ENCODE measurements at regions not wholly inside any gene's neighbourhood (a gene's known extent, or its start where the extent isn't known, plus 50 kb on each side); places are given as distances from the start of the nearest gene placed in this dataset.

DNA sequence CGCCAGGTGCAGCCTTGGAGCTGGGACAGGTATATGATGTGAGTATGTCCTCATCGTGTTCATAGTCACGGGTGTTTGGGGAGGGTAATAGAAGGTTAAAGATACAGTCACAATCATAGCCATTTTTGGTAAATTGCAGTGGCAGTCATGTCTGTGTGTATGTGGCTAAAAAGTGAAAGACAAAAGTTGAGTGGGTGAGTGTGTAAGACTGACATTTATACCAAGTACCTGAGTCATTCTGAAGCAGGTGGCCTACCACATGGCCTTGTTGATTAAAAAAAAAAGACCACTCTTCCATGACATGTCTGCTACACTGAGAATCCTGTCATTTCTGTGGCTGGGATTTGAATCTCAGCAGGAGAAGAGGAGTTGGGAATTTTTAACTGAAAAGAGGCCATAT lies 181.9 kb downstream of the SCP2D1 start:
- H4K20me1 ChIP-seq (ENCODE audit: control insufficient read depth, extremely low read depth, insufficient read depth, low read length), result no peaks in the 10 kb centered on the region
- no peak for FAIRE-seq
- no peaks in the 10 kb centered on the region for H3K9me3 ChIP-seq (ENCODE audit: control insufficient read depth, low read depth, low read length)

DNA sequence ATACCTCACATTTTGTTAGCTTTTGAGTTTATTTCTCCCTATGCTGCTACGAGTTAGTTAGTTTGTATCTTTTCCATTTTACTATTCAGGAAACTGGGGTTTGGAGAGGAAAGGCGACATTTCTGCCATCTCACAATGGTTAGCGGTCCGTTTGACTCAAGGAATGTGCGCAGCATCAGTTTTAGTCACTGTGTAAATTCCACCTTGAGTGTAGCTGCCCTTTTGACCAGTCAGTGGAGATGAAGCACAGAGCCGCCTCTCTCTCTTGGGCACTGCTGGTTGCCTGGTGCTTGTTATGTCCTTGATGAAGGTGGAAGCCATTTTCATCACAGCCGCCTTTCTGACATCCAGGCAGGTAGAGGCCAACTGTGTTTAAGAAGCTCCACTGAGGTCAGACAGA lies 185.5 kb downstream of the SCP2D1 start:
- Histone ChIP-seq H3K79me2 (ENCODE audit: control insufficient read depth, insufficient read depth, low read length) (no peaks in the 10 kb centered on the region), H3K4me1 (ENCODE audit: control insufficient read depth, extremely low read depth, insufficient read depth, low read length) (no peaks in the 10 kb centered on the region), H3K36me3 (ENCODE audit: control insufficient read depth in 2 of 2, extremely low read depth in 1 of 2, insufficient read depth in 2 of 2, low read length in 2 of 2) (no peaks in the 10 kb centered on the region), H3K4me2 (ENCODE audit: control insufficient read depth, extremely low read depth, insufficient read depth, low read depth, low read length) (no peak overlapping the region), H3K27me3 (ENCODE audit: control insufficient read depth, extremely low read depth, insufficient read depth, low read length) (no peaks in the 10 kb centered on the region), H3K9ac (ENCODE audit: control insufficient read depth, extremely low read depth, insufficient read depth, low read length) (no peak overlapping the region), H2AFZ (ENCODE audit: control insufficient read depth, low read length) (no peak overlapping the region), H3K27ac (ENCODE audit: control insufficient read depth, insufficient read depth, low read length) (no peak overlapping the region), H3K9me3 (ENCODE audit: control insufficient read depth, low read depth, low read length) (no peaks in the 10 kb centered on the region), H3K9me1 (ENCODE audit: control insufficient read depth, extremely low read depth, insufficient read depth, low read length) (no peaks in the 10 kb centered on the region), H4K20me1 (ENCODE audit: control insufficient read depth, extremely low read depth, insufficient read depth, low read length) (no peaks in the 10 kb centered on the region), H3K4me3 (ENCODE audit: control insufficient read depth in 2 of 3, extremely low read depth in 1 of 3, insufficient read depth in 2 of 3, low read depth in 1 of 3, low read length in 3 of 3) (no peak overlapping the region)
- FAIRE-seq (no peak), DNase-seq (ENCODE audit: low read depth, low spot score) (no peak)
- TF ChIP-seq, protein P1, sequence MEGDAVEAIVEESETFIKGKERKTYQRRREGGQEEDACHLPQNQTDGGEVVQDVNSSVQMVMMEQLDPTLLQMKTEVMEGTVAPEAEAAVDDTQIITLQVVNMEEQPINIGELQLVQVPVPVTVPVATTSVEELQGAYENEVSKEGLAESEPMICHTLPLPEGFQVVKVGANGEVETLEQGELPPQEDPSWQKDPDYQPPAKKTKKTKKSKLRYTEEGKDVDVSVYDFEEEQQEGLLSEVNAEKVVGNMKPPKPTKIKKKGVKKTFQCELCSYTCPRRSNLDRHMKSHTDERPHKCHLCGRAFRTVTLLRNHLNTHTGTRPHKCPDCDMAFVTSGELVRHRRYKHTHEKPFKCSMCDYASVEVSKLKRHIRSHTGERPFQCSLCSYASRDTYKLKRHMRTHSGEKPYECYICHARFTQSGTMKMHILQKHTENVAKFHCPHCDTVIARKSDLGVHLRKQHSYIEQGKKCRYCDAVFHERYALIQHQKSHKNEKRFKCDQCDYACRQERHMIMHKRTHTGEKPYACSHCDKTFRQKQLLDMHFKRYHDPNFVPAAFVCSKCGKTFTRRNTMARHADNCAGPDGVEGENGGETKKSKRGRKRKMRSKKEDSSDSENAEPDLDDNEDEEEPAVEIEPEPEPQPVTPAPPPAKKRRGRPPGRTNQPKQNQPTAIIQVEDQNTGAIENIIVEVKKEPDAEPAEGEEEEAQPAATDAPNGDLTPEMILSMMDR (optimal IDR thresholded peaks at IDR 0.05 in 1 of 3, IDR thresholded peaks at IDR 0.05 in 1 of 3, conservative IDR thresholded peaks at IDR 0.05 in 1 of 3; ENCODE audit: extremely low read depth in 1 of 3, insufficient read depth in 2 of 3, low read length in 3 of 3), result no peak
- TF ChIP-seq EZH2 (IDR thresholded peaks at IDR 0.05; ENCODE audit: low read length), result no peak
- dilution Hi-C loops (cut with MboI; ENCODE audit: extremely low pct_ligation_motif_present, low sequenced_read_pairs), result no loop called here

More for the DNA sequence above, 181.9 kb downstream of the SCP2D1 start:
- dilution Hi-C loops (cut with MboI; ENCODE audit: extremely low pct_ligation_motif_present, low sequenced_read_pairs), result no loop called here
- H3K27ac ChIP-seq (ENCODE audit: control insufficient read depth, insufficient read depth, low read length), result no peak overlapping the region
- H3K4me2 ChIP-seq (ENCODE audit: control insufficient read depth, extremely low read depth, insufficient read depth, low read depth, low read length), result no peak overlapping the region
- DNase-seq (ENCODE audit: low read depth, low spot score), result no peak
- H3K4me1 ChIP-seq (ENCODE audit: control insufficient read depth, extremely low read depth, insufficient read depth, low read length), result no peaks in the 10 kb centered on the region
- no peak overlapping the region for H3K4me3 ChIP-seq (ENCODE audit: control insufficient read depth in 2 of 3, extremely low read depth in 1 of 3, insufficient read depth in 2 of 3, low read depth in 1 of 3, low read length in 3 of 3)
- no peak overlapping the region for H2AFZ ChIP-seq (ENCODE audit: control insufficient read depth, low read length)
- no peaks in the 10 kb centered on the region for H3K9me1 ChIP-seq (ENCODE audit: control insufficient read depth, extremely low read depth, insufficient read depth, low read length)
- no peaks in the 10 kb centered on the region for H3K27me3 ChIP-seq (ENCODE audit: control insufficient read depth, extremely low read depth, insufficient read depth, low read length)
- TF ChIP-seq, protein P1 (optimal IDR thresholded peaks at IDR 0.05 in 1 of 3, IDR thresholded peaks at IDR 0.05 in 1 of 3, conservative IDR thresholded peaks at IDR 0.05 in 1 of 3; ENCODE audit: extremely low read depth in 1 of 3, insufficient read depth in 2 of 3, low read length in 3 of 3), result no peak
- no peak for TF ChIP-seq EZH2 (IDR thresholded peaks at IDR 0.05; ENCODE audit: low read length)
- no peaks in the 10 kb centered on the region for H3K79me2 ChIP-seq (ENCODE audit: control insufficient read depth, insufficient read depth, low read length)
- no peaks in the 10 kb centered on the region for H3K36me3 ChIP-seq (ENCODE audit: control insufficient read depth in 2 of 2, extremely low read depth in 1 of 2, insufficient read depth in 2 of 2, low read length in 2 of 2)
- no peak overlapping the region for H3K9ac ChIP-seq (ENCODE audit: control insufficient read depth, extremely low read depth, insufficient read depth, low read length)
